Hepatocyte (in vitro differentiated cells): ENCODE measurements at regions not wholly inside any gene's neighbourhood (a gene's known extent, or its start where the extent isn't known, plus 50 kb on each side); places are given as distances from the start of the nearest gene placed in this dataset.

Experiments
- EZH2 ChIP-seq: fragments of 200-600 bp; sonication (generic); IDR thresholded peaks from 2 replicates; pipeline ENCODE4 v1.6.1; 2016; ENCODE audit warnings: antibody characterized with exemption, mild to moderate bottlenecking, borderline replicate concordance
- EZH2phosphoT487 ChIP-seq: fragments of 200-600 bp; sonication (generic); IDR thresholded peaks from one replicate; pipeline ENCODE4 v1.6.1; 2018; ENCODE audit warnings: antibody characterized with exemption, mild to moderate bottlenecking, low read depth, moderate library complexity; ENCODE audit not compliant: unreplicated experiment, severe bottlenecking

DNA sequence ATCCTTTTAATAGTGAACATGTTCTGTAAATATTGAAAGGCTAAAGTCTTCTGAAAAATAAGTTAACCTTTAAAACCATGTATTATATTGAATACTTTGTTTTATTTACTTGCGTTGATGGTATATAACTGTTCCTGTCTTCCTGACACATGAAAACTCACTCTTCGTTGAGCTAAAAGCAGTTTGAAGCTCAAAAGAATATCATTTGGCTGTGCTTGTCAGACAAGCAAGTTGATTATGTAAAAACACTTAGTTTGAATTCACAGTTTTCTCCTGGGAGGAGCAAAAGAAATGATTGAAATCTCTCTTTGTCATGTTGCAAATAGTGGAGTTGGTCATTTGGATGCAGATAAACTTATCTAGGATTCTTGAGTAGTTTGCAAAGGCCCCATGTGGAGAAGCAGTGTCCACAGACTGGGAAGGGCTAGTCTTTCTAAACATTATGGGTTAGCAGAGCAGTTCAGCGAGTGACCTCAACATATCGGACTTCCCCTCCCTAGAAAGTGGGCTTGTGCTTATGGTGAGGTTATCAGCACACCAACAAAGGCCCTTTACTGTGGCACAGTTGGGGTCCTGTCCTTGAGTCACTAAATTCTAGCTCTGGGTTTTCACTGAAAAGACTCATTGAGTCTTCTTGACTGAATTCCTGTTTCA, 290.4 kb downstream of the CSNK1G3 start:
- no peak for TF ChIP-seq EZH2phosphoT487
- TF ChIP-seq EZH2 = no peak
